DMS79 (cell line): ENCODE measurements at regions not wholly inside any gene's neighbourhood (a gene's known extent, or its start where the extent isn't known, plus 50 kb on each side); places are given as distances from the start of the nearest gene placed in this dataset.

Experiments used
- DNase-seq: peaks from one replicate; lab custom pipeline; 2025; lab: John Stamatoyannopoulos, UW

DNA sequence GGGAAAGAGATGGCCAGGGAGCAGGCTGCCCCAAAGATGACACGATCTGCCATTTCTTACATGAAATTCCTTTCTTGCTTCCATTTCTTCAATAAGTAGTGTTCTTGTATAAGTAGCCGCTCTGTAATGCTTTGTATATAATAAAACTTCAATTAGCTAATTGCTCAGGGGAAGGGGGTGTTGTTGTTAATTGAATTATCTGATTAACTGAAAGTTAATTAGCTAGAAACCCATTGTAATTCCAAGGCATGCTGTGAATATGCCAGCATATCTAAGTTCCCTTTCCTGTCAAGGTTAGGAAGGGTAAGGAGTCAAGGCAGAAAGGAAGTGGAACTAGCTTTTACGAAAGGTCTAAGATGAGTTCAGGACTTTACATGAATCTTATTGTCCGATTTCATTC lies 765.9 kb downstream of the TYW1 start:
- no peak for DNase-seq

DNA sequence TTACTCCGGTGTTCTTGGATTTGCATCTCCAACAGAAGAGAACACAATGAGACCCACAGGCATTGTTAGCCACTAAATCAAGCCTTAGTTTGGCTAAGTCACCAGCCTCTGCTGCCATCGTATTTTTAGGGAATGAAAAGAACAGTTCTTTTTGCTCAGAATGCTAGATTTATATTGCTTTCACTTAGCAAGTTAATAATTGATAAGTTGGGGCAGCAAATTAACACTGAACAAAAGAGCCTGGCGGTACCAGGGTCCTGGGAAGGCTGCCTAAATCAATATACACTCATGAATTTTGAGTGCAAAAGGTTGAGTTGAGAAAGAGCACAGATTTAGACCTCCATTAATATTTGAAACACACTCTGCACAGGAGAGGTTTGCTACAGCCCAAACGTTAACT lies 767.7 kb downstream of the TYW1 start:
- DNase-seq: no peak

DNA sequence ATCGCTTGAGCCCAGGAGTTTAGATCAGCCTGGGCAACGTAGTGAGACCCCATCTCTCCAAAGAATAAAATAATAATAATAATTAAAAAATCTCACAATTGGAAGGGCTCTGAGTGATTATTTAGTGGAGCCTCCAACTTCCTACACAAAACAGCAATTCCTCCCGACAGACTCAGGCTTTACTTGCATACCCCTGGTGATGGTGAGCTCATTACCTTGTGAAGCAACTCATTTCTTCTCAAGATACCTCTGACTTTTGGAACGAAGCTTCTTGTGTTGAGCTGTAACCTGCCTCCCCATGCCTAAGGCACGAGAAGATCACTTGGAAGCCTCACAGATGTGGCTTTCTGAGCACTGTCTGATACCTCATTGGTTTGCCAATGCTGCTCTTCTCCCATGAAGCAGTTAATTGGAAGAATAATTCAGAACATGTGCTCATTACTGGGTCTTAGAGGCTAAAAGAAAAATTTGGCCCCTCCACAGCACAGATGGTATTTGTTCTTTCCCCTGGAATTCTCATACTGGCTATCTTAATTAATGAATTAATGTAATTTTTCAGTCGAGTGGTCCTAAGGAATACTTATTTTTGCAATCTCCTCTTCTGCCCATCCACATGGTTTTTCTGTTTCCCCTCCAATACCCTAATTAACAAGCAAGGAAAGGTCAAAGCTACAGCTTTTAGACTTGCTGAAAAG lies 769.0 kb downstream of the TYW1 start:
- no peak for DNase-seq

DNA sequence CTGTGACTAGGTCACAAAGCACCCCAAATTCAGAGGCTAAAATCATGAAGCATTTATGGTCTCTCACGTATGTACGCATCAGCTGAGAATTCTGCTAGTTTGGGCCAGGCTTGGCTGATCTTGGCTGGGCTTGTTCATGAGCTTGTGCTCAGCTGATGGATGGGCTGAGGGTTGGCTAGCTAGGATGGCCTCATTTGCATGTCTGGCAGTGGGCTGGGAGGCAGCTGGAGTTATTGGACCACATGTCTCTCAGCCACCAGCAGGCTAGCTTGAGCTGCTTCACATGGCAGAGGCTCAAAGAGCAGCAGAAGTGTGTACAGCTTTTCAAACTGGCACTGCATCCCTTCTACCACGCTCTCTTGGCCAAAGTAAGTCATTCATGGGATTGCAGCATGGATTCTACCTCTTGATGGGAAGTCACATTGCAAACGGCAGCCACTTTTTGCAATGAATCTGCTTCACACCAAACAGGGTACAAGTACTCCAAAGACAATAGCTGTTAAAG lies 770.3 kb downstream of the TYW1 start:
- no peak for DNase-seq

DNA sequence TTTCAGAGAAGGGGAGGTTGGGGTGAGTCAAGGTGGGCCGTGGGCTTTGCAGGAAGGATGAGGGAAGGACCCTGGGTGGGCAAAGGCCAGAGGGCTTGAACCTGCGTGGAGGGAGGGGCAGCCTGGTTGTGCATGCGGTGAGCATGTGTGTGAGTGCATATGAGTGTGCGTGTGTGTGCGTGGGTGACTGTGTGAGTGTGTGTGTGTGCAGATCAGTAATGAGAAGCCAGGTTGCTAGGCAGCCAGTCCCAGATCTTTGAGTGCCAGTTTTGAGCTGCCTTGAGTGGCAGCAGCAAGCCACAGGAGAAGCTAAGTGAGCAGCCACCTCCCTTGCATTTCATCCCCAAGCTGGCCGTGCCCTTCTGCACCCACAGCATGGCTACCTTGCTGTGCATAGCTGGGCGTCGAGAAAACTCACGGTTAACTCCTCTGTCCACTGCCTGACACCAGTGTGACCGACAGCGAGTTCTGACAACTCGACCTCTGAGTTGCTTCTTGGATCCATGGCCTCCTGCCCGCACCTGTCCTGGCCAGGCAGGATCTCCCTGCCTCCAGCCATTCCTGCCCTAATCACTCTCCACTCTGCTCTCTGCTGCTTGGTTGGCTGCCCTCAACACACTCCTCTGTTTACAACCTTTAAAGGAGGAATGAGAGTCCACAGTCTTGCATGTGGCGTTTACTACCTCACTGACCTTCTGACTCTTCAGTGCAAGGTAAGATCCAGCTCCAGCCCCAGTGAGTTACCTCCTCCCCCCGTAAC lies 775.4 kb downstream of the TYW1 start:
- DNase-seq: no peak

DNA sequence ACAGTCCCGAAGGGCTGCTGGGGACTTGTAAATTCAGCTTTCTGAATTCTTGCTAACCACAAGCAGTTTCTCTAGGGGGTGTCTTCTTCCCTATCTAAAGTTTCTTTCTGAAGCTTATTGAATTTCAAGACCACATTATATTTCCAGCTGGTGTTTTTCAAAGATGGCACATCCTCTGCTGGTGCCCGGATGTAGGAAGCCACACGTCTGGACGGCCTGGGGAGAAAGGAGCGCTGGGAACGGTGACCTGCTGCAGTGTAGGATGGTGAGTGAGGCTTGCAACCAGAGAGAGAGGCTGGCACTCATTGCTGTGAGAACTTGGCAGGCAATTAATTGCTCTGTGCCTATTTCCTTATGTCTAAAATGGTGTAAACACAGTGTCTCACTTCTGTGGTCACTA lies 776.4 kb downstream of the TYW1 start:
- DNase-seq: no peak

DNA sequence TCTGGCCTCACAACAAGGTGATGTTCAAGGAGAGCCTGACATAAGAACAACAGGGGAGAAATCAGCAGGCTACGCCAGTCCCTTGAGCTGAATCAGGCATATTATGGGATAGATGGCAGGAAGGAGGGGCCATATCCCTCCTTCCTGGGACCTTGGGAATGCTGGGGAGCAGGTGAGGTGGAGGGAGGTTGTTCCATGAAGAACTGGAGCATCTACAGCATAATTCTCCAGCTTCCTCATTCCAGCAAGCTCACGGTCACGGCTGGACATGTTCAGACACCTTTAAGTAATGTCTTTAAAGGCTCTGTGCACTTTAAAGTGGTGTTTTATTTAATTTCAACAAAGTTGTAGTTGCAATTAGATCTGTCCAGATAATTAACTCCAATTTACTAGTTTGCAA lies 780.5 kb downstream of the TYW1 start:
- DNase-seq: no peak

DNA sequence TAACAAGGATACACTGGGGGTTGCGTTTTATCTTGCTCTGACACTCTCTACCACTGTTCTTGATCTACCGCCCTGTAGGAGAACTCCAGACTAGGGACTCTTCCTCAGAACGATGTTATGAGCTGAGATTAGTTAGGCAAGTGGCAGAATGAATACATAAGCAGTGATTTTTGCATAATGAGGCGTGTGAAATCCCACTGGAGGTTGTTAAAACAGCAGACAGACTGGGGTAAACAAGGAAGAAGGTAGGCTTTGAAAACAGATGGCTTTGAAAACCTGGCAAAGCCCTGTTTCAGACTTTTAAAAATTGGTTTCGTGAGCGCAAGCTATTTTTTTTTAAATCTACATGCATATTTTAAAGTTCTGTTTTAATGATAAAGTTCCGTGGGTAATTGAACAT lies 785.2 kb downstream of the TYW1 start:
- DNase-seq: no peak

DNA sequence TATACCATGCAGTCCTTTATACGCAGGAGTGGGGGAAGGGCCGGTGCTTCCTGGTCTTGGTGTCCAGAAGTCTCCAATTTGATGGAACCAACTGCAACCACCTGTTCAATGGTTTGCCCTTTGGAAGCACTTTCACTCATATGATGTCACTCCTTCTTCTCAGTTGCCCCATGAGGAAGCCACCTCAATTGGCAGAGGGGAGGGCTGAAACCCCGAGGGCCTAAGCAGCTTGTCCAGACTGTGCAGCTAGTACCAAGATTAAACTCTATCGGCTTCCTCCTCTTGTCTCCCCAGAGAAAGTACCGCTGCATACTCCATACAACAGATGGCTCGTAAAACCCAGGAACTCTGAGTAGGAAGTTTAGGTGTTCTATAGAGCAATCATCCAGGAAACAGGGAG lies 789.4 kb downstream of the TYW1 start:
- no peak for DNase-seq

DNA sequence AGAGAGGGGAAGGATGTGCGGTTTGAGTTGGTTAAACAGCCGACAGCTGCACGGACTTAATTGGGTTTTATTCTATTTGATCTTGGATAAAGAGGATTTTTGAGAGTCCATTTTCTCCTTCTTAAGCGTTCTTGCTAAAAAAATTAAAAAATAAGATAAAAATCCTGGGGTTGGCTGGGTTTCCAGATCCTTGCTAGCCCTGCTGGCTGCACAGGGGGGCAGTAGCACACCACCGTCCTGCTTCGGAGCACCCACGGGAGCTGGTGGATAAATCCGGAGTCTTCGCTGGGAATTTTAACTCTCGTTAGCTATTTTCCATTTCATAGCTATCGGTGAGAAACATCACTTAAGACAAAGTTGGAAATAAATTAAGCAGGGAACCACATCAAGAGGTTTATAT lies 792.0 kb downstream of the TYW1 start:
- no peak for DNase-seq

DNA sequence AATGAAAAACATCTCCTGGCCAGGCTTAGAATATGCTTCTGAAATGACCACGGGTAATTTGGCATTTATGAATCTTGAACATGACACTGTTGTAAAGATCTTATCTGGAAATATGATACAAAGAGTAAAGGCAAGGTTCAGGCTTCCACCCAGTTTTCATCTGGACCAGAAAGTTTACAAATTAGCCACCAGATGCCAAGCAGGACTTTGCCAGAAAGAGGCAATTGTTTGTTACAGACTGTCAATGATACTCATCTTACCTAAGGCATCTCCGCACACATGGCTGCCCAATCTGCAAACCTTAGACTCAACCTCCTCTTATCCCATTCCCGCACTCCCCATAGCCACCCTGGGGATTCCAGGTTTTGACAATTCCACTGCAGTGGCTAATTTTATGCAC lies 795.3 kb downstream of the TYW1 start:
- no peak for DNase-seq

DNA sequence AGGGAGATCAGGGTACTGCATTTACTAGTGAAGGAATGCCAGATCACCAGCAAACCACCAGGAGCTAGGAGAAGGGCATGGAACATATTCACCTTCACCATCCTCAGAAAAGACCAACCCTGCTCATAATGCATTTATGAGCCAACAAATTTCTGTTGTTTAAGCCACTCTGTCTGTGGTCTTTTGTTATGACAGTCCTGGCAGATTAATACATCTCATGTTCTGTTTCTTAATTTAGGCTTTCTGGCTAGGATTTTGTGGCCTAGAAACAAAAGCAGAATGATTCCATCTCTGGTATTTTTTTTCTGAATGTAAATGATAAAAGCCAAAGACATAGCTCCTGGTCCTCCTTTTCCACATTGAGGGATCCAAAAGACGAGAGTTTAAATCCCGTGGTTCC lies 797.9 kb downstream of the TYW1 start:
- no peak for DNase-seq

DNA sequence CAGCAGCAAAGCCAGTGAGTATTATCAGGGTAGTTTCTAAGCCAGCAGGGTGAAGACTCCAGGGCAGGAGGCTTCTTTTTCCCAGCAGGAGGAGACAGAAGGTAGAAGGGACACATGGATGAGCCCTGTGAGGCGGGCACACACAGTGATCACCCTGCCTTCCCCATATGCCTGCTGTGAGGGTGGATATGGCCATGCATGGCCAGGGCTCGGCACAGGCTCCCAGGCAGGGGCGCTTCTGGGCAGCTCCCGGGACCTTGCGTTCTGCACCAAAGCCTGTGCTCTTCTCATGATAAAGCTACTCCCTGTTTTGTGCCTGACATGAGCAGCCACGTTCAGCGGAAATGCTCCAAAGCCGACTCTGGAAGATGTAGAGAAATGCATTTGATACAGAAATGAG lies 807.2 kb downstream of the TYW1 start:
- no peak for DNase-seq

DNA sequence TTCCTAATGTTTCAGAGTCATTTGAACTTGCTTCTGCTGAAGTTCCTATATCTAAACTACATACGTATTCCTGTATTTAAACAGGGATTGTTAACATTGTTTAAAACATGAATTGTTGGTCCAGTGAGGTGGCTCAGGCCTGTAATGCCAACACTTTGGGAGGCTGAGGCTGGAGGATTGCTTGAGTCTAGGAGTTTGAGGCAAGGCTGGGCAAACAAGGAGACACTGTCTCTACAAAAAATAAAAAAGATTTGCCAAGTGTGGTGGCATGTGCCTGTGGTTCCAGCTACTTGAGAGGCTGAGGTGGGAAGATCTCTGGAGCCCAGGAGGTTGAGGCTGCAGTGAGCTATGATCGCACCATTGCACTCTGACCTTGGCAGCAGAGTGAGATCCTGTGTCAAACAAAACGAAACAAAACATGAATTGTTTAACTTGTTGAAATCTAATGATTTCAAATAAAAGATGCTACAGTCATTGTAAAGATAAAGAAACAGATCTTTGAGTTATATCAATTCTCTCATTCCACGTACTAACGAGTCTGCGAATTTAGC lies 809.4 kb downstream of the TYW1 start:
- DNase-seq: no peak

DNA sequence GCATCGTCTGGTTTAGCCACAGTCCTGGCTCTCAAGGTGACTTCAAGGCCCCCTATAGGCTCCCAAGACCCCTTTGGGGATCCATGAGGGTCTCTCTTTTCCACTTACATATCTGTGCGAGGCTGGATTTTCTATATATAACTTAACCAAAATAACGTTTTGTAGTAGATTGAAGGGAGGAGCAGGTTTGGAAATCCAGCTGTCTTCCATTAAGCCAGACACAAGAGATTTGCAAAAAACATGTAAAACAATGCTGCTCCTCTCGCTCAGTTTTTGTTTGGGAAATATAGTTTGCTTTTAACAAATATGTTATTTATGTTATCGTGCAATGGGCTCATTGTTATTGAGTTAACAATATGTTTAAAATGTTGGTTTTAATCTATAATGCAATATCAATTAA lies 811.2 kb downstream of the TYW1 start:
- DNase-seq: no peak

DNA sequence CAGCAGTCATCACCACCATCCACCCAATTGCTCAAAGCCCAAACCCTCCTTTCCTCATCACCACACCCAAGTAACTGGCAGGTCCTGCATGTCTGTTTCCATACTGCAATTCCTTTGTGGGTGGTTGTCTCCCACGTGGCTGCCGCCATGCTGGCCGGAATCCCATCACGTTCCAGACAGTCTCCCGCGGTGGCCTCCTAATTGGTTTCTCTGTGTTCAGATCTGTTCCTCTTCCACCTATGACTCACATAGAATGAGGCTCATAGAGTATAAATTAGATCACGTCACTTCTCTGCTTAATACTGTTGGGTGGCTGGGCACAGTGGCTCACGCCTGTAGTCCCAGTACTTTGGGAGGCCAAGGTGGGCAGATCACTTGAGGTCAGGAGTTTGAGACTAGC lies 813.0 kb downstream of the TYW1 start:
- DNase-seq: no peak

DNA sequence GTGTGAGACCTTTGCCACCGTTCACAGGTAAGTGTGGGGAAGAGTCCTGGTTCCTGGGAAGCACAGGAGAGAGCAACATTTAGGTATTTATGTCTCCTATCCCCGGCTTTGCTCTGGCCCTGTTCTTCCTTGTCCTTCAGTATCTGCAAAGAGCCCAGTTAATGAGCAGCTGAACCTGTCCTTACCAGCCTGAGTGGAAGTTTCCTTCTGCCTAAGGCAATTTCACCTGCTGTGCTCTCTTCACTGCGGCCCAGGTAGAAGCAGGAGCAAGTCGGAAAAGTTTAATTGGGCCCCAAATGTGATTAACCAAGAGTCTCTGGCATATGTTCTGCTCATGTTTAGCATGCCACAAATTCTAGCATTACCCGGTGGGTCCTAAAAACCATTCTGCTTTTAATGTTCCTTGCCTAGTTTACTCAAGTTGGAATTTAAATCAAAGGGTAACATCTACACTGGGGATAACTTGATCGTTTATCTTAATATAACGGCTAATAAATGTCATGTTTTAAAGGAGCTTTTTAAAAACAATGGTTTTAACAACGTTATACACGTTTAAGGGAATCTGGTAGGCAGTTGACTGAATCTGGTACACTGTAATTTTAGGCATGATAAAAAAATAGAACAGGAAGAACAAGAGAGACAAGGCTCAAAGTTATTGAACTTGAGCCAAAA lies 817.1 kb downstream of the TYW1 start:
- DNase-seq: no peak

DNA sequence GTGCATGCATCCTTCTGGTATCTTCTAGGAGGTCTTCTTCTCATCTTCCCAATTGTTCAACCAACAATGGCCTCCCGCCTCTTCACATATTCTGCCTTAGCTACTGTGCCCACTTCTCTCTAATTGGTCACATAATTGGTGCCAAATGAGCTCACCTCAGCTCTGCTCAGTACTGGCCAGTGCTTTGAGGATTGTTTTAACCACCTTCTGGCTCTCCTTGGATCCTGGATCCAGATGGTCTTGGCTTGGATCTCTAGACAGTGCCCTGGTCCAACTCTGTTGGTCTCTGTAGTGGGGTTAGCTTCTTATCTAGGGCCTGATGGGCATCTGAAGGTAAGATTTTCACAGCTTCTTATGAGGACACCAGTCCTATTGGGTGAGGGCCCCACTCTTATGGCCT lies 820.8 kb downstream of the TYW1 start:
- no peak for DNase-seq

DNA sequence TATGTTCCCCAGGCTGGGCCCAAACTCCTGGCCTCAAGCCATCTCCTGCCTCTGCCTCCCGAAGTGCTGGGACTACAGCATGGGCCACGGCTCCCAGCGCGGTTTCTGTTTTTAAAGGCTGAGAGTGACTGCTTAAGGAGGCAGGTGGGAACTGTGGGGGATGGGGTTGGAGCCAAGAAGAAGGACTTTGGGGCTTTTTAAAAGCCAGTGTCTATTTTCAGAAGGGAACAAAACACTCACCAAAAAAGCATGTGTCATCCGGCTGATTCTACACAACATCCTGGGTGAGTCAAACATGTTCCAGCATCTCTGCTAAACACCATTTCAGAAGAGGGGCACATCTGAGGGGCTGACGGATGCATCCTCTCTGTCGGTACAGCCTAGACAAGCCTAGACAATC lies 824.5 kb downstream of the TYW1 start:
- DNase-seq: no peak

DNA sequence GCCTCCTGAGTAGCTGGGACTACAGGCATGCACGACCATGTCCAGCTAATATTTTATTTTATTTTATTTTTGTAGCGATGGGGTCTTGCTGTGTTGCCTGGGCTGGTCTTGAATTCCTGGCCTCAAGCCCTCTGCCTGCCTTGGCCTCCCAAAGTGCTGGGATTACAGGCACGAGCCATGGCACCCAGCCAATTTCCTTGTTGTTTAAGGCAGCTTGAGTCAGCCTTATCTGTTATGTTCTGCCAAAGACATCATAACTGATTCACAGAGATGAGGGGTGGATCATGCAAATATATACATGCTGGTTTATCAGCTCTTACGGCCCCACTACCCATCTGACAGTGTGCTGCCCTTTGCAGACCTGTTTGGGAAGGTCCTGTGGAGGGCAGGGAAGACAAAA lies 826.7 kb downstream of the TYW1 start:
- no peak for DNase-seq

DNA sequence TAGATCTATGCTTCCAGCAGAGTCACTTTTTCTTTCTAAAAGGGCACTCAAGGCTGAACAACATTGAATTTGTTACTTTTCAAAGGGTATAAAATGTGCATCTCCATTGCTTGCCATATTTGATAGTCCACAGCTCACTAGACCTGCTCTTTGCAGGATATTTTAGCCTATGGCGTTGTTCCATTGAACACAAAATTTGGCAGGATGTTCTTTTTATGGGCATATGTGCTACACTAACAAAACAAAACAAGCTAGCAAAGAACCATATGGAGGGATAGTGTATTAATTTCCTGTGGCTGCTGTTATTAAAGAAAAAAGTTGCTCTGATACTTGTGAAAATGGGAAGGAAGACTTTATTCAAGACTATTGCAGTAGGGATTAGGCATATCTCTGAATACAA lies 828.7 kb downstream of the TYW1 start:
- no peak for DNase-seq

DNA sequence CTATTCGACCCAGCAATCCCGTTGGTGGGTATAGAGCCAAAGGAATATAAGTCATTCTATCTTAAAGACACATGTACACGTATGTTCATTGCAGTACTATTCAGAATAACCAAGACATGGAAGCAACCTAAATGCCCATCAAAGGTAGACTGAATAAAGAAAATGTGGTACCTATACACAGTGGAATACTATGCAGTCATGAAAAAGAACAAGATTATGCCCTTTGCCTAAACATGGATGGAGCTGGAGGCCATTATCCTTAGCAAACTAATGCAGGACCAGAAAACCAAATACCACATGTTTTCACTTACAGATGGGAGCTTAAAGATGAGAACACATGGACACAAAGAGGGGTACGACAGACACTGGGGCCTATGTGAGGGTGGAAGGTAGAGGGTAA lies 845.3 kb downstream of the TYW1 start:
- no peak for DNase-seq

DNA sequence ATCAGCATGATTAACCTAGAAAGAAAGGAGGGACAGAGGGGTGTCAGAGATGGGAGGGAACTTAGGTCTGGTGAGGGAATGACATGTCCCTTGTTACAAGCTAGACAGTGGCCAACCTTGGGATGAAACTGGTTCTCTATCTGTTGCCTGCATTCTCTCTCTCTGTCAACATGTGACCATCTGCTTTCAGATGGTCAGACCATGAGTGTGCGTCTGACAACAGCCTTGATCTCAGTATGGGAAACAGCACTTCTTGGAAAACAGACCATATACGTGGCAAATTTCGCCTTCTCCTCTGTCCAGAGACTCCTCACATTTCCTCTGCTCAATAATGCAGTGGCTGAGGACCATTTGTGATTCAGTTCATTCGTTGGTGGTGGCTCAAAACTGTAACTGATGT lies 845.9 kb downstream of the TYW1 start:
- no peak for DNase-seq
